Loucy (cell line): ENCODE measurements at regions not wholly inside any gene's neighbourhood (a gene's known extent, or its start where the extent isn't known, plus 50 kb on each side); places are given as distances from the start of the nearest gene placed in this dataset.

ENCODE experiments used
- H2AFZ ChIP-seq: fragments of 200-600 bp; sonication (generic); 2 replicates; pipeline ENCODE4 v1.6.0; 2016; ENCODE audit warnings: antibody characterized with exemption, mild to moderate bottlenecking, low read length, moderate library complexity
- H3F3A ChIP-seq: fragments of 200-600 bp; 2 replicates; pipeline ENCODE4 v1.6.0; 2016; ENCODE audit warnings: antibody characterized with exemption, low read depth, mild to moderate bottlenecking
- H3K27me3 ChIP-seq: fragments of 200-600 bp; sonication (generic); 2 replicates; pipeline ENCODE4 v1.6.1; 2014; ENCODE audit warnings: low read length, mild to moderate bottlenecking; ENCODE audit not compliant: insufficient read depth, poor library complexity, severe bottlenecking
- H3K36me3 ChIP-seq: fragments of 200-600 bp; sonication (generic); 2 replicates; pipeline ENCODE4 v1.6.1; 2016; ENCODE audit warnings: low read length; ENCODE audit not compliant: insufficient read depth
- H3K4me1 ChIP-seq: fragments of 200-600 bp; sonication (generic); 2 replicates; pipeline ENCODE4 v1.5.1; 2014; ENCODE audit warnings: low read length, mild to moderate bottlenecking; ENCODE audit not compliant: insufficient read depth, poor library complexity, severe bottlenecking
- H3K4me2 ChIP-seq: fragments of 200-600 bp; sonication (generic); 2 replicates; pipeline ENCODE4 v1.6.0; 2014; ENCODE audit warnings: antibody characterized with exemption, low read length, low read depth, mild to moderate bottlenecking; ENCODE audit not compliant: poor library complexity, severe bottlenecking
- H3K4me3 ChIP-seq: fragments of 200-600 bp; sonication (generic); 2 replicates; pipeline ENCODE4 v1.5.1; 2014; ENCODE audit warnings: low read length, mild to moderate bottlenecking, mixed read lengths; ENCODE audit not compliant: poor library complexity, severe bottlenecking
- H3K79me2 ChIP-seq: fragments of 200-600 bp; sonication (generic); 2 replicates; pipeline ENCODE4 v1.6.1; 2014; ENCODE audit warnings: low read length; ENCODE audit not compliant: insufficient read depth
- H3K9ac ChIP-seq: fragments of 200-600 bp; sonication (generic); 2 replicates; pipeline ENCODE4 v1.6.0; 2014; ENCODE audit warnings: mild to moderate bottlenecking, low read depth, low read length, moderate library complexity; ENCODE audit not compliant: poor library complexity, severe bottlenecking
- H3K9me2 ChIP-seq: fragments of 200-600 bp; sonication (generic); replicated peaks from 2 replicates; pipeline ENCODE4 v1.6.1; 2016; ENCODE audit warnings: low read depth, low read length, mixed read lengths
- H3K9me3 ChIP-seq: fragments of 200-600 bp; sonication (generic); 2 replicates; pipeline ENCODE4 v1.6.1; 2014; ENCODE audit warnings: mild to moderate bottlenecking, antibody characterized with exemption, low read length, low read depth; ENCODE audit not compliant: insufficient read depth
- H4K20me1 ChIP-seq: fragments of 200-600 bp; sonication (generic); 2 replicates; pipeline ENCODE4 v1.6.0; 2014; ENCODE audit warnings: antibody characterized with exemption, low read length, mild to moderate bottlenecking; ENCODE audit not compliant: insufficient read depth, poor library complexity, severe bottlenecking
- CTCF ChIP-seq: fragments of 200-600 bp; sonication (generic); conservative IDR thresholded peaks from 2 replicates; pipeline ENCODE4 v1.5.1; 2014; ENCODE audit warnings: mild to moderate bottlenecking, antibody characterized with exemption, low read length
- EZH2phosphoT487 ChIP-seq: fragments of 200-600 bp; IDR thresholded peaks from 2 replicates; pipeline ENCODE4 v1.6.1; 2018; ENCODE audit warnings: antibody characterized with exemption, mild to moderate bottlenecking, moderate library complexity, borderline replicate concordance

GRCh38 chr11:30733748-30734147 lies 147.6 kb upstream of the MPPED2 start:
- Histone ChIP-seq H3K4me3 (no peak overlapping the region), H3K4me1 (no peaks in the 10 kb centered on the region), H3K9me3 (no peaks in the 10 kb centered on the region), H4K20me1 (no peaks in the 10 kb centered on the region), H3K4me2 (no peak overlapping the region), H3K9me2 (no peaks in the 10 kb centered on the region), H3F3A (no peaks in the 10 kb centered on the region), H3K36me3 (no peaks in the 10 kb centered on the region), H2AFZ (no peak overlapping the region), H3K27me3 (no peaks in the 10 kb centered on the region), H3K9ac (no peak overlapping the region), H3K79me2 (no peaks in the 10 kb centered on the region)
- TF ChIP-seq CTCF (no peak), EZH2phosphoT487 (no peak)

- Histone ChIP-seq H3K4me1 (no peaks in the 10 kb centered on the region), H3K9me2 (no peaks in the 10 kb centered on the region), H3K9ac (no peak overlapping the region), H3K27me3 (no peaks in the 10 kb centered on the region), H3K4me2 (no peak overlapping the region), H3F3A (no peaks in the 10 kb centered on the region), H2AFZ (no peak overlapping the region), H3K36me3 (no peaks in the 10 kb centered on the region), H4K20me1 (no peaks in the 10 kb centered on the region), H3K4me3 (no peak overlapping the region), H3K79me2 (no peaks in the 10 kb centered on the region), H3K9me3 (no peaks in the 10 kb centered on the region)
- no peak for TF ChIP-seq CTCF
- no peak for TF ChIP-seq EZH2phosphoT487
Observed at GRCh38 chr11:30730011-30730410, 143.9 kb upstream of the MPPED2 start.

- Histone ChIP-seq H3K4me1 (no peaks in the 10 kb centered on the region), H2AFZ (no peak overlapping the region), H4K20me1 (no peaks in the 10 kb centered on the region), H3K36me3 (no peaks in the 10 kb centered on the region), H3F3A (no peaks in the 10 kb centered on the region), H3K27me3 (no peaks in the 10 kb centered on the region), H3K79me2 (no peaks in the 10 kb centered on the region), H3K4me2 (no peak overlapping the region), H3K9me3 (no peaks in the 10 kb centered on the region), H3K4me3 (no peak overlapping the region), H3K9ac (no peak overlapping the region), H3K9me2 (no peaks in the 10 kb centered on the region)
- TF ChIP-seq EZH2phosphoT487 (no peak), CTCF (no peak)
Observed at GRCh38 chr11:30729187-30729713, 143.1 kb upstream of the MPPED2 start.
